HEK293T (cell line): ENCODE measurements at regions not wholly inside any gene's neighbourhood (a gene's known extent, or its start where the extent isn't known, plus 50 kb on each side); places are given as distances from the start of the nearest gene placed in this dataset.

ENCODE experiments used
- FOXK2 ChIP-seq: fragments of 450-650 bp; IDR thresholded peaks from 2 replicates; pipeline ENCODE4 v1.6.1; 2016; ENCODE audit warnings: mild to moderate bottlenecking
- FOXM1 ChIP-seq: fragments of 450-650 bp; IDR thresholded peaks from 2 replicates; pipeline ENCODE4 v1.6.1; 2017; ENCODE audit warnings: mild to moderate bottlenecking, borderline replicate concordance
- HDGF ChIP-seq: fragments of 450-650 bp; IDR thresholded peaks from 2 replicates; pipeline ENCODE4 v1.6.1; 2017; ENCODE audit warnings: antibody characterized with exemption, borderline replicate concordance
- PKNOX1 ChIP-seq: fragments of 450-650 bp; IDR thresholded peaks from 2 replicates; pipeline ENCODE4 v1.6.1; 2016
- SUZ12 ChIP-seq: fragments of 450-650 bp; IDR thresholded peaks from 2 replicates; pipeline ENCODE4 v1.6.1; 2016; ENCODE audit warnings: mild to moderate bottlenecking
- ZNF384 ChIP-seq: fragments of 450-650 bp; IDR thresholded peaks from 2 replicates; pipeline ENCODE4 v1.6.1; 2016

GRCh38 chr10:71072131-71072822, 140.1 kb upstream of the UNC5B start:
- no peak for TF ChIP-seq PKNOX1
- no peak for TF ChIP-seq FOXM1
- TF ChIP-seq SUZ12: no peak
- TF ChIP-seq FOXK2: no peak
- no peak for TF ChIP-seq ZNF384
- TF ChIP-seq HDGF: no peak
